ENCODE measurements at regions not wholly inside any gene's neighbourhood (a gene's known extent, or its start where the extent isn't known, plus 50 kb on each side); places are given as distances from the start of the nearest gene placed in this dataset.
"Not testable (repeated sequence)": the region's sequence is repeated elsewhere in the genome, so short reads cannot be mapped to it uniquely, and the experiment has no call there.

DNA sequence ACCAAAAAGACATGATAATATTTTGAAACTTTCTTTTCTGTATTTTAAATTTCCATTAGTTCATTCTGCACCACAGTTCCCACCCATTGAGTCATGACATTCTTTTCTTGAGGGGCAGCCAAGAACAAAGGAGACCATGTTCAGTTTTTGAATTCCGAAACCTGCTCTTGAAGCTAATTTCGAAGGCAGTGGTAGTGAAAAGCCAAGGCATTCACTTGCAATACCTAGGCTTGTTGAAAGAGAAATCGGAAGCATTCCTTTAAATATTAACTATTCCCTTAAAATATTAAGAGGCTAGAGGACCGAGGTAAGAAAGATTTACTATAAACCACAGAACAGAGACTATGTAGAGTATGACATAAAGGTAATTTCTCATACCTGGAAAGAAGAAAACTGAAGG, 256.3 kb downstream of the ADGRL2 start:
- no peak overlapping the region for H3K27ac ChIP-seq (ENCODE audit: low read depth, low read length)
- H3K27me3 ChIP-seq (ENCODE audit: insufficient read depth, low read length): no peaks in the 10 kb centered on the region
- H2AFZ ChIP-seq (ENCODE audit: low read length, unreplicated experiment): no peak overlapping the region
- no peaks in the 10 kb centered on the region for H3K79me2 ChIP-seq (ENCODE audit: control insufficient read depth, insufficient read depth, low read length, unreplicated experiment)
- H3K36me3 ChIP-seq (ENCODE audit: insufficient read depth, low read length): no peaks in the 10 kb centered on the region
- no peaks in the 10 kb centered on the region for H3K4me1 ChIP-seq (ENCODE audit: control insufficient read depth, insufficient read depth, low read length, unreplicated experiment)
- H3K4me3 ChIP-seq (ENCODE audit: low read depth, low read length): no peak overlapping the region

DNA sequence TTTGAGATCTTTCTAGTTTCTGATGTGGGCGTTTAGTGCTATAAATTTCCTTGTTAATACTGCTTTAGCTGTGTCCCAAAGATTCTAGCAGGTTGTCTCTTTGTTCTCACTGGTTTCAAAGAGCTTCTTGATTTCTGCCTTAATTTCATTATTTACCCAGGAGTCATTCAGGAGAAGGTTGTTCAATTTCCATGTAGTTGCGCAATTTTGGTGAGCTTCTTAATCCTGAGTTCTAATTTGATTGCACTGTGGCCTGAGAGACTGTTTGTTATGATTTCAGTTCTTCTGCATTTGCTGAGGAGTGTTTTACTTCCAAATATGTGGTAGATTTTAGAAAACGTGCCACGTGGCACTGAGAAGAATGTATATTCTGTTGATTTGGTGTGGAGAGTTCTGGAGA, 254.6 kb downstream of the ADGRL2 start:
- H3K4me1 ChIP-seq (ENCODE audit: control insufficient read depth, insufficient read depth, low read length, unreplicated experiment); H3K4me3 ChIP-seq (ENCODE audit: low read depth, low read length); H3K27me3 ChIP-seq (ENCODE audit: insufficient read depth, low read length); H3K79me2 ChIP-seq (ENCODE audit: control insufficient read depth, insufficient read depth, low read length, unreplicated experiment); H3K27ac ChIP-seq (ENCODE audit: low read depth, low read length); H2AFZ ChIP-seq (ENCODE audit: low read length, unreplicated experiment); H3K36me3 ChIP-seq (ENCODE audit: insufficient read depth, low read length): not testable (repeated sequence)

DNA sequence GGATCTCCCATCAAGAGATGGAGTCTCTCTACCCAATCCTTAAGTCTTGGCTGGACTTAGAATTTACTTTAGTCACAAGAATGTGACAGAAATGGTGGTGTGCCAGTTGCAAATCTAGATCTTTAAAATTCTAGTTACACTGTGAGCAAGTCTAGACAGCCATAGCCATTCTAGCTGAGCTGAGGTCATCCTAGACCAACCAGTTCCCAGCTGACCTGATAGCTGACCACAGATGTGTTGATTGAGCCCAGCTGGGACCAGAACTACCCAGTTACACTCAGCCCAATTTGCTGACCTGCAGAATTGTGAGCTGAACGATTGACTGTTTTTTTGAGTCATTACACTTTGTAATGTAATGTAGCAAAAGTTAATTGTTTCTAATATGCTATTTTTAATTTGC, 251.8 kb downstream of the ADGRL2 start:
- Histone ChIP-seq H3K36me3 (ENCODE audit: insufficient read depth, low read length) (no peaks in the 10 kb centered on the region), H2AFZ (ENCODE audit: low read length, unreplicated experiment) (no peak overlapping the region), H3K27ac (ENCODE audit: low read depth, low read length) (no peak overlapping the region), H3K27me3 (ENCODE audit: insufficient read depth, low read length) (0 out of 2 replicates have a peak, but pooled peaks cover 3% of the 10 kb centered on the region), H3K4me3 (ENCODE audit: low read depth, low read length) (no peak overlapping the region), H3K79me2 (ENCODE audit: control insufficient read depth, insufficient read depth, low read length, unreplicated experiment) (no peaks in the 10 kb centered on the region), H3K4me1 (ENCODE audit: control insufficient read depth, insufficient read depth, low read length, unreplicated experiment) (no peaks in the 10 kb centered on the region)

DNA sequence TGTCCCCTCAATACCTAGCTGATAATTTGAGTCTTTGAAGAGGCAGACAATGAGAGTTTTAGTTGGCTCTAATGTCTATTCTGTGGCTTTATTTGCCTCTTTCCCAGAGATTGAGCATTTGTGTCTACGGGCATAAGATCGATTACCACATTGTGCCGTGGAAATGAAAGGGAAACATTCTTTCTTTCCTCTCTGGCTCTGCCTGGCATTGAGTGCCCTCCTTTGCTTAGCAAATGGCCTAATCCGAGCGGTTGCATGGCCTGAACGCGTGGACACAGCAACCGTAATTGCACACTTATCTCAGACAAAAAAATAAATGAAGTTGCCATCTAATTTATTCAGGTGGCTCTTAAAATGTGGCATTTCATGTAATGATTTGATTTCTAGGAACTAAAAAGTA, 247.9 kb downstream of the ADGRL2 start:
- Histone ChIP-seq H3K27me3 (ENCODE audit: insufficient read depth, low read length) (peaks cover 10% of the 10 kb centered on the region), H3K79me2 (ENCODE audit: control insufficient read depth, insufficient read depth, low read length, unreplicated experiment) (no peaks in the 10 kb centered on the region), H3K27ac (ENCODE audit: low read depth, low read length) (no peak overlapping the region), H3K36me3 (ENCODE audit: insufficient read depth, low read length) (no peaks in the 10 kb centered on the region), H2AFZ (ENCODE audit: low read length, unreplicated experiment) (no peak overlapping the region), H3K4me3 (ENCODE audit: low read depth, low read length) (no peak overlapping the region), H3K4me1 (ENCODE audit: control insufficient read depth, insufficient read depth, low read length, unreplicated experiment) (no peaks in the 10 kb centered on the region)

DNA sequence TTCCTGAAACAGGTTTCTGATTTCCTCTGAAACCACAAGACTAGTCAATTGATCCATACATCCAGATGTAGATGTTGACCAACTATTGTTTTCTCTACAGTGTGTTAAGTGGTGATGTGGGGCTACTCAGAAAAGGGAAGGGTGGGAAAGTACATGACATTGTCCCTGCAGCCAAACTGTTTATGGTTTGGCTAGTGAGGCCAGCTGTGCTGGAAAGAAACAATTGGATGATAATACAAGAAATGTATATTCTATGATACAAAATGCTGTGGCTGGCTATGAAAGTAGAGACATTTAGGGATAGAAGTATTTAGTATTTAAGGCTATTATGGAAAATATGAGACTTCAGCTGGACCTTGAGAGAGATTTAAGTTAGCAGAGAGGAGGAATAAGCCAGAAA, 244.5 kb downstream of the ADGRL2 start:
- no peak overlapping the region for H3K4me3 ChIP-seq (ENCODE audit: low read depth, low read length)
- no peak overlapping the region for H3K27ac ChIP-seq (ENCODE audit: low read depth, low read length)
- no peaks in the 10 kb centered on the region for H3K36me3 ChIP-seq (ENCODE audit: insufficient read depth, low read length)
- H3K4me1 ChIP-seq (ENCODE audit: control insufficient read depth, insufficient read depth, low read length, unreplicated experiment): no peaks in the 10 kb centered on the region
- peaks cover 40% of the 10 kb centered on the region for H3K27me3 ChIP-seq (ENCODE audit: insufficient read depth, low read length)
- no peaks in the 10 kb centered on the region for H3K79me2 ChIP-seq (ENCODE audit: control insufficient read depth, insufficient read depth, low read length, unreplicated experiment)
- no peak overlapping the region for H2AFZ ChIP-seq (ENCODE audit: low read length, unreplicated experiment)

DNA sequence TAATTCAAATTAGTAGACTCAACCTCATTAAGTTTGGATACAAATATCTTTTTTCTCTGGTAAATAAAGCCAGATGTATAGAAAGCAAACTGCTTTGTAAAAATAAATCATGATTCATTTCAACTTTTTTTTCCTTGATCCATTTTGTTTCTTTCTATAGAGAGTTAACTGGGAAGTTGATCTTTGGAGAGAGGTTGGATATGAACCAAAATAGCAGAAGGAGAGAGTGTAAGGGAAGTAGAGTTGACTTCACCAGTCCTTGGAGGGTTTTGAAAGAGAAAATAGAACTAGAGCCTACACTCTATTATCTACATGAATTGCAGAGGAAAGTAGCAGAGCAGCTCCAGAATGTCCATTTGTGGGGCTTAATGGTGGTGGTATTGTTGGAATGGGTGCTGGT, 243.8 kb downstream of the ADGRL2 start:
- H3K27me3 ChIP-seq (ENCODE audit: insufficient read depth, low read length): peaks cover 40% of the 10 kb centered on the region
- H3K4me1 ChIP-seq (ENCODE audit: control insufficient read depth, insufficient read depth, low read length, unreplicated experiment): no peaks in the 10 kb centered on the region
- H3K27ac ChIP-seq (ENCODE audit: low read depth, low read length): no peak overlapping the region
- no peaks in the 10 kb centered on the region for H3K36me3 ChIP-seq (ENCODE audit: insufficient read depth, low read length)
- no peak overlapping the region for H2AFZ ChIP-seq (ENCODE audit: low read length, unreplicated experiment)
- no peaks in the 10 kb centered on the region for H3K79me2 ChIP-seq (ENCODE audit: control insufficient read depth, insufficient read depth, low read length, unreplicated experiment)
- H3K4me3 ChIP-seq (ENCODE audit: low read depth, low read length): no peak overlapping the region

DNA sequence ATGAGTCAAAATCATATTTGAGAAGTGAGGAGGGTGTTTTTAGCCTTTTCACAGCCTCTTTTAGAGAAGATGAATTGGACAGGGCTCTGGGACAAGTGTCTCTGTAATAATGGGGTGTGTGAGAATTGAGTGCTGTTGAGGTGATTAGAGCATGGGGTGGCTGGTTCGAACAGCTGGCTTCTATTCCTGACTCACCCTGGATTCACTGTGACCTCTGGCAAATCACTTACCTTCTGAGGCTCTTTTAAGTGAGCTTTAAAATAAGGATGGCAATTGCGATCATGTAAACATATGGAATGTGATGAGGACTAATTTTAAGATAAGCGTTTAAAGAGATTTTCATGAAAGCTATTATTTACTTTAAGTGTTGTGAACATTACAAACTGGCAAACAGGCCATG, 243.4 kb downstream of the ADGRL2 start:
- Histone ChIP-seq H3K79me2 (ENCODE audit: control insufficient read depth, insufficient read depth, low read length, unreplicated experiment) (no peaks in the 10 kb centered on the region), H2AFZ (ENCODE audit: low read length, unreplicated experiment) (no peak overlapping the region), H3K27me3 (ENCODE audit: insufficient read depth, low read length) (peaks cover 40% of the 10 kb centered on the region), H3K36me3 (ENCODE audit: insufficient read depth, low read length) (no peaks in the 10 kb centered on the region), H3K27ac (ENCODE audit: low read depth, low read length) (no peak overlapping the region), H3K4me1 (ENCODE audit: control insufficient read depth, insufficient read depth, low read length, unreplicated experiment) (no peaks in the 10 kb centered on the region), H3K4me3 (ENCODE audit: low read depth, low read length) (no peak overlapping the region)

DNA sequence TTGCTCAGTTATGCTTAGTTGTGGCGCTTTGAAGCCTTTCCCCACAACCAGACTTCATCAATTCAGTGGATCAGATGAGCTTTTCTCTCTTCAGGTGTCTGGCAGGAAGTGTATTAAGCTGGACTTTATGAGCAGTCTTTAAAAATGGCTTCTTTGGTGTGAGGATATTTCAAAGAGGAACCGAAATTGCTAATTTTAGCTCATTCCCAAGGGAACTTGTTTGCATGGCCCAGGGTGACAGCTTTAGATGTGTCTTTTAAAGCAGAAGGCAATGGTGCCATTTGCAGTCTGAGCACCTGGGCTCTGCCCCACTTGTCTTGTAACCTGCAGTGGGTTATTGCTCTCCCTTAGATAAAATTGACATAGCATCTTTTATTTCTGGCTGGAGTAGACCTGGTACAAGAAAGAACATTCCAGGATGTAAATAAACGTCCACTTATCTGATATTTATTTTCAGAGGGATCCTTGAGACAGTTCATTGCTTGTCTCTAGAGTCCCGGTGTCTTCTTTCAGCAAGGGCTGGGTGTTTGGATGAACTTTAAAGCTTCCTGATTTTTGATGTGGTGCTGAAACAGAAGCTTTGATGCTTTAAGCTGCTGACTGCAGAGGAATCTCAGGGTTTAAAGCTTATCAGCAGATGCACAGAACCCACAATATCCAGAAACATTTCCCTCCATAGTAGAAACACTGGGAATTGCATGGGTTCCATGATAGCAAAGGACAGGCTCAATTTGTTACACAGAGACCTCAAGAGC, 241.7 kb downstream of the ADGRL2 start:
- Histone ChIP-seq H2AFZ (ENCODE audit: low read length, unreplicated experiment) (no peak overlapping the region), H3K4me3 (ENCODE audit: low read depth, low read length) (no peak overlapping the region), H3K79me2 (ENCODE audit: control insufficient read depth, insufficient read depth, low read length, unreplicated experiment) (no peaks in the 10 kb centered on the region), H3K27ac (ENCODE audit: low read depth, low read length) (no peak overlapping the region), H3K36me3 (ENCODE audit: insufficient read depth, low read length) (no peaks in the 10 kb centered on the region), H3K4me1 (ENCODE audit: control insufficient read depth, insufficient read depth, low read length, unreplicated experiment) (no peaks in the 10 kb centered on the region), H3K27me3 (ENCODE audit: insufficient read depth, low read length) (peaks cover 40% of the 10 kb centered on the region)

Data from ACC112 (cell line).